K562 (cell line): ENCODE measurements at regions not wholly inside any gene's neighbourhood (a gene's known extent, or its start where the extent isn't known, plus 50 kb on each side); places are given as distances from the start of the nearest gene placed in this dataset.

Experiments used
- CBX1 ChIP-seq: sonication (generic); IDR thresholded peaks from 2 replicates; pipeline ENCODE4 v1.6.1; 2016; ENCODE audit warnings: antibody characterized with exemption, low read depth, mild to moderate bottlenecking
- CXXC5 ChIP-seq: fragments of 250-450 bp; sonication (Bioruptor Pico); IDR thresholded peaks from 2 replicates; pipeline ENCODE4 v1.8.0; 2022; ENCODE audit warnings: inconsistent platforms, mild to moderate bottlenecking, moderate library complexity
- GABPB1 ChIP-seq: sonication (generic); formaldehyde crosslinking; IDR thresholded peaks from 2 replicates; pipeline ENCODE4 v1.8.0; 2022; ENCODE audit warnings: mild to moderate bottlenecking, missing genetic modification reagents
- JUND ChIP-seq, 2 experiments: IDR thresholded peaks; 2 replicates in 1 of 2; 3 replicates in 1 of 2; pipeline ENCODE4 v1.6.1; 2011; ENCODE audit warnings: borderline replicate concordance in 2 of 2, low read depth in 2 of 2, low read length in 2 of 2, improper control_type of control experiment in 1 of 2, missing biosample characterization in 1 of 2, missing genetic modification characterization in 1 of 2, missing genetic modification reagents in 1 of 2
- MYNN ChIP-seq, 2 experiments: sonication (generic); formaldehyde crosslinking in 1 of 2; IDR thresholded peaks; 2 replicates each; pipeline versions ENCODE4 v1.5.0 to v1.6.1; 2016 to 2020; ENCODE audit warnings: antibody characterized with exemption in 1 of 2, missing genetic modification reagents in 1 of 2
- PRPF4 ChIP-seq: fragments of 200-400 bp; formaldehyde crosslinking; IDR thresholded peaks from one replicate; pipeline ENCODE4 v1.6.1; 2017; ENCODE audit warnings: low read length, low read depth, mild to moderate bottlenecking; ENCODE audit not compliant: insufficient read depth, poor library complexity, severe bottlenecking
- RBFOX2 ChIP-seq: fragments of 200-400 bp; formaldehyde crosslinking; IDR thresholded peaks from 2 replicates; pipeline ENCODE4 v1.6.1; 2017; ENCODE audit warnings: low read depth, mild to moderate bottlenecking, low read length, moderate library complexity
- SREBF1 ChIP-seq: fragments of 150-350 bp; IDR thresholded peaks from 2 replicates; pipeline ENCODE4 v1.6.1; 2014; ENCODE audit warnings: antibody characterized with exemption, low read depth, low read length, borderline replicate concordance
- TAF7 ChIP-seq: fragments of 450-650 bp; IDR thresholded peaks from 2 replicates; pipeline ENCODE4 v1.6.1; 2016; ENCODE audit warnings: missing genetic modification characterization, missing compliant biosample characterization
- ZFP1 ChIP-seq: fragments of 450-650 bp; formaldehyde crosslinking; IDR thresholded peaks from 2 replicates; pipeline ENCODE4 v1.4.0; 2020; ENCODE audit warnings: mild to moderate bottlenecking, mixed read lengths
- ZKSCAN8 ChIP-seq: fragments of 200-800 bp; sonication (Bioruptor generic); IDR thresholded peaks from 2 replicates; pipeline ENCODE4 v1.6.1; 2016; ENCODE audit warnings: missing genetic modification characterization, missing compliant biosample characterization
- TF ChIP-seq, protein P1 (sequence below), 2 experiments: fragments of 450-650 bp in 1 of 2; sonication (generic) in 1 of 2; formaldehyde crosslinking; conservative IDR thresholded peaks; 2 replicates each; pipeline versions ENCODE4 v1.4.0 to v1.8.1; 2020 to 2022; ENCODE audit warnings: mild to moderate bottlenecking in 1 of 2, missing genetic modification reagents in 1 of 2
- TF ChIP-seq, protein P2 (sequence below): sonication (generic); formaldehyde crosslinking; IDR thresholded peaks from 2 replicates; pipeline ENCODE4 v1.4.0; 2020; ENCODE audit warnings: mild to moderate bottlenecking, missing genetic modification reagents
- TF ChIP-seq, protein P3 (sequence below): sonication (generic); formaldehyde crosslinking; IDR thresholded peaks from 2 replicates; pipeline ENCODE4 v1.8.0; 2022; ENCODE audit warnings: mild to moderate bottlenecking, missing genetic modification reagents, borderline replicate concordance
- TF ChIP-seq, protein P4 (sequence below): sonication (generic); formaldehyde crosslinking; IDR thresholded peaks from 2 replicates; pipeline ENCODE4 v1.8.0; 2023; ENCODE audit warnings: mild to moderate bottlenecking, missing genetic modification reagents

DNA sequence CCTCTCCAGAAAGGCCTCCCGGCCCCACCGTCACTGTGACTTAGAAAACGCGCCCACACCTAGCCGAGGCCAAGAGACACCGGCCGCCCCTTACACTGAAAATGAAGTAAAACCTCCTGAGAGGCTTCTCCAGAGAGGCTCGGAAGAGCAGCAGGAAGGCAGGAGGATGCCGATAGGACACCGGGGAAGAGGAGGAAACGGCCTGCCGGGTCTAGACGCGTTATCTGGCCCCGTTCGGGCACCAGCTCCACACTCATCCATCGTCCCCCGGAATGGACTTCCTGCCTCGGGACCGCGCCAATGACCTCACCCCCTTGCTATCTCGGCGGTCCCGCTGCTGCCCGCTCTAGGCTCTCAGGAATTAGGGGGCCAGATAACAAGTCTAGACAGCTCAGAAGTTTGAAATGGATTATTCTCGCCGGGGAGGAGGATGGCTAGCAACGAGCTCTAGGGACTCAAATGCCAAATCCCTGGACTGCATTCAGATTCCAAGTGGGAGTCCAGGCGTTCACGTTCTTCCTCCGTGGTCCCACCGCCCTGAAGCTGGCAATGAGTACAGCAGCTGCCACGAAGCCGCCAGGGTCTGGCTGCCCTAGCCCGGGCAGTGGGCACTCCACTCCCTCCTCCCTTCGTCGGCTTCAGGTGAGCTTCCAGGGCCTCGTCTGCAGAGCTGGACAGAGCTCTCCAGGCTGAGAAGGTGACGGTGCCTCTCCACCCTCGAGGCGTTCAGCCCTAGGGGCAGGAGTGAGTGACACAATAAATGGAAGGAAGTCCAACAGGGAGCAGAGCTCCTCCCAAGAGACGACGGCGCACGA, 350.9 kb downstream of the FOXL1 start (continued):
- TF ChIP-seq ZKSCAN8 (peak; percentile 41; the same call in 1 of the 2 replicates), GABPB1 (CRISPR knock-in tag) (peak; percentile 87), TAF7 (tag) (no peak), PRPF4 (no peak), CBX1 (no peak), MYNN (IDR thresholded peaks at IDR 0.05) (peak; percentile 48; the same call in 1 of the 2 replicates), MYNN (CRISPR knock-in tag; IDR thresholded peaks at IDR 0.05) (no peak), CXXC5 (peak; percentile 75), RBFOX2 (peak; percentile 4; the same call in 1 of the 2 replicates), JUND (IDR thresholded peaks at IDR 0.05; ENCODE audit: borderline replicate concordance, low read depth, low read length) (peak; percentile 93), JUND (tag; IDR thresholded peaks at IDR 0.05; ENCODE audit: borderline replicate concordance, low read depth, low read length) (peak; percentile 68; the same call in 1 of the 3 replicates), ZFP1 (no peak), SREBF1 (no peak)
- TF ChIP-seq, protein P1, sequence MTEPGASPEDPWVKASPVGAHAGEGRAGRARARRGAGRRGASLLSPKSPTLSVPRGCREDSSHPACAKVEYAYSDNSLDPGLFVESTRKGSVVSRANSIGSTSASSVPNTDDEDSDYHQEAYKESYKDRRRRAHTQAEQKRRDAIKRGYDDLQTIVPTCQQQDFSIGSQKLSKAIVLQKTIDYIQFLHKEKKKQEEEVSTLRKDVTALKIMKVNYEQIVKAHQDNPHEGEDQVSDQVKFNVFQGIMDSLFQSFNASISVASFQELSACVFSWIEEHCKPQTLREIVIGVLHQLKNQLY (CRISPR knock-in tag; conservative IDR thresholded peaks at IDR 0.05): no peak
- TF ChIP-seq, protein P2, sequence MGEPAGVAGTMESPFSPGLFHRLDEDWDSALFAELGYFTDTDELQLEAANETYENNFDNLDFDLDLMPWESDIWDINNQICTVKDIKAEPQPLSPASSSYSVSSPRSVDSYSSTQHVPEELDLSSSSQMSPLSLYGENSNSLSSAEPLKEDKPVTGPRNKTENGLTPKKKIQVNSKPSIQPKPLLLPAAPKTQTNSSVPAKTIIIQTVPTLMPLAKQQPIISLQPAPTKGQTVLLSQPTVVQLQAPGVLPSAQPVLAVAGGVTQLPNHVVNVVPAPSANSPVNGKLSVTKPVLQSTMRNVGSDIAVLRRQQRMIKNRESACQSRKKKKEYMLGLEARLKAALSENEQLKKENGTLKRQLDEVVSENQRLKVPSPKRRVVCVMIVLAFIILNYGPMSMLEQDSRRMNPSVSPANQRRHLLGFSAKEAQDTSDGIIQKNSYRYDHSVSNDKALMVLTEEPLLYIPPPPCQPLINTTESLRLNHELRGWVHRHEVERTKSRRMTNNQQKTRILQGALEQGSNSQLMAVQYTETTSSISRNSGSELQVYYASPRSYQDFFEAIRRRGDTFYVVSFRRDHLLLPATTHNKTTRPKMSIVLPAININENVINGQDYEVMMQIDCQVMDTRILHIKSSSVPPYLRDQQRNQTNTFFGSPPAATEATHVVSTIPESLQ (CRISPR knock-in tag): no peak
- TF ChIP-seq, protein P3, sequence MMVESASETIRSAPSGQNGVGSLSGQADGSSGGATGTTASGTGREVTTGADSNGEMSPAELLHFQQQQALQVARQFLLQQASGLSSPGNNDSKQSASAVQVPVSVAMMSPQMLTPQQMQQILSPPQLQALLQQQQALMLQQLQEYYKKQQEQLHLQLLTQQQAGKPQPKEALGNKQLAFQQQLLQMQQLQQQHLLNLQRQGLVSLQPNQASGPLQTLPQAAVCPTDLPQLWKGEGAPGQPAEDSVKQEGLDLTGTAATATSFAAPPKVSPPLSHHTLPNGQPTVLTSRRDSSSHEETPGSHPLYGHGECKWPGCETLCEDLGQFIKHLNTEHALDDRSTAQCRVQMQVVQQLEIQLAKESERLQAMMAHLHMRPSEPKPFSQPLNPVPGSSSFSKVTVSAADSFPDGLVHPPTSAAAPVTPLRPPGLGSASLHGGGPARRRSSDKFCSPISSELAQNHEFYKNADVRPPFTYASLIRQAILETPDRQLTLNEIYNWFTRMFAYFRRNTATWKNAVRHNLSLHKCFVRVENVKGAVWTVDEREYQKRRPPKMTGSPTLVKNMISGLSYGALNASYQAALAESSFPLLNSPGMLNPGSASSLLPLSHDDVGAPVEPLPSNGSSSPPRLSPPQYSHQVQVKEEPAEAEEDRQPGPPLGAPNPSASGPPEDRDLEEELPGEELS (CRISPR knock-in tag): no peak
- TF ChIP-seq, protein P4, sequence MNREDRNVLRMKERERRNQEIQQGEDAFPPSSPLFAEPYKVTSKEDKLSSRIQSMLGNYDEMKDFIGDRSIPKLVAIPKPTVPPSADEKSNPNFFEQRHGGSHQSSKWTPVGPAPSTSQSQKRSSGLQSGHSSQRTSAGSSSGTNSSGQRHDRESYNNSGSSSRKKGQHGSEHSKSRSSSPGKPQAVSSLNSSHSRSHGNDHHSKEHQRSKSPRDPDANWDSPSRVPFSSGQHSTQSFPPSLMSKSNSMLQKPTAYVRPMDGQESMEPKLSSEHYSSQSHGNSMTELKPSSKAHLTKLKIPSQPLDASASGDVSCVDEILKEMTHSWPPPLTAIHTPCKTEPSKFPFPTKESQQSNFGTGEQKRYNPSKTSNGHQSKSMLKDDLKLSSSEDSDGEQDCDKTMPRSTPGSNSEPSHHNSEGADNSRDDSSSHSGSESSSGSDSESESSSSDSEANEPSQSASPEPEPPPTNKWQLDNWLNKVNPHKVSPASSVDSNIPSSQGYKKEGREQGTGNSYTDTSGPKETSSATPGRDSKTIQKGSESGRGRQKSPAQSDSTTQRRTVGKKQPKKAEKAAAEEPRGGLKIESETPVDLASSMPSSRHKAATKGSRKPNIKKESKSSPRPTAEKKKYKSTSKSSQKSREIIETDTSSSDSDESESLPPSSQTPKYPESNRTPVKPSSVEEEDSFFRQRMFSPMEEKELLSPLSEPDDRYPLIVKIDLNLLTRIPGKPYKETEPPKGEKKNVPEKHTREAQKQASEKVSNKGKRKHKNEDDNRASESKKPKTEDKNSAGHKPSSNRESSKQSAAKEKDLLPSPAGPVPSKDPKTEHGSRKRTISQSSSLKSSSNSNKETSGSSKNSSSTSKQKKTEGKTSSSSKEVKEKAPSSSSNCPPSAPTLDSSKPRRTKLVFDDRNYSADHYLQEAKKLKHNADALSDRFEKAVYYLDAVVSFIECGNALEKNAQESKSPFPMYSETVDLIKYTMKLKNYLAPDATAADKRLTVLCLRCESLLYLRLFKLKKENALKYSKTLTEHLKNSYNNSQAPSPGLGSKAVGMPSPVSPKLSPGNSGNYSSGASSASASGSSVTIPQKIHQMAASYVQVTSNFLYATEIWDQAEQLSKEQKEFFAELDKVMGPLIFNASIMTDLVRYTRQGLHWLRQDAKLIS (CRISPR knock-in tag): no peak
